ENCODE measurements at regions not wholly inside any gene's neighbourhood (a gene's known extent, or its start where the extent isn't known, plus 50 kb on each side); places are given as distances from the start of the nearest gene placed in this dataset.

DNA sequence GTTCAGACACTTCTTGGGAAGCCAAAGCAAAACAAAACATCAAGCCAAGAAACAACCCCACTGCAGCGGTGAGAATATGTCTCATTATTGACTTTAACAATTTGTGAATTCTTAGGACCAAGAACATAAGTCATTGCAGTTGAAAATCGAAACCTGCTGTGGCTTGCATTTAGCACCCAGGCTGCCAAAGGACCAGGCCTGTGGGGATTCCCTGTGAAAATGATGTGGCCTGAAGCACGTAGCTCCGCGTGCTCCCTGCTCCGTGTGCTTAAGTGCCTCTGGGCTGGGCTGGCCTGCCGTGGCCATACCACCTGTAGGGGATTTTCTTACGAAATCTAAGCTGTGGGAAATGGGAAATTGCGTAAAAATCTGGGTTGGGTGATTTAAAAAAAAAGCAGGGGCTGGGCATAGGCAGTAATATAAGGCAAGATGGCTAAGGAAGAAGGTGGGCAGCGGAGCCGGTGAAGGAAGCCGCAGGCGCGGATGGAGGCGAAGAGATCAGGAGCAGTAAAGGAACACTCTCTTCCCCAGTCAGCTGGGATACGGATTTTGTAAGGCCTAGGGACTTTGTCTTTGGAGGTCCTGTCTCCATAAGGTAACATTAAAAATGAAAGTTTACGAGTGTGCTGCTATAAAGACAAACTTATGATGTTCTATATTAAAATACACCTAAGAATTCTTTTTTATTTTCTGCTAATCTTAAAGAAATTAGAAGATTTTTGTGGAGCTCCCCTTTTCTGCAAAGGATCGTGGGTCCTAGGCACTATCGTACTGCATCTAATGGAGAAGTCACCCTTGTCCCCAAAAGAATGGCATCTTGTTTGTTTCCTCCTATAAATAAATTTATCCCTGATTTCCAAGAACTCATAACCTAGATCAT is 189.6 kb upstream of the SEMA6A start (continued):
- TF ChIP-seq, protein P1, sequence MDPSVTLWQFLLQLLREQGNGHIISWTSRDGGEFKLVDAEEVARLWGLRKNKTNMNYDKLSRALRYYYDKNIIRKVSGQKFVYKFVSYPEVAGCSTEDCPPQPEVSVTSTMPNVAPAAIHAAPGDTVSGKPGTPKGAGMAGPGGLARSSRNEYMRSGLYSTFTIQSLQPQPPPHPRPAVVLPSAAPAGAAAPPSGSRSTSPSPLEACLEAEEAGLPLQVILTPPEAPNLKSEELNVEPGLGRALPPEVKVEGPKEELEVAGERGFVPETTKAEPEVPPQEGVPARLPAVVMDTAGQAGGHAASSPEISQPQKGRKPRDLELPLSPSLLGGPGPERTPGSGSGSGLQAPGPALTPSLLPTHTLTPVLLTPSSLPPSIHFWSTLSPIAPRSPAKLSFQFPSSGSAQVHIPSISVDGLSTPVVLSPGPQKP (IDR thresholded peaks at IDR 0.05; ENCODE audit: low read depth, low read length): no peak
- TF ChIP-seq SMAD1 (IDR thresholded peaks at IDR 0.05; ENCODE audit: low read depth, partially characterized antibody) (peak; percentile 96), MXI1 (IDR thresholded peaks at IDR 0.05; ENCODE audit: low read depth, low read length) (peak; percentile 90), CHD4 (IDR thresholded peaks at IDR 0.05) (no peak), YBX1 (IDR thresholded peaks at IDR 0.05) (no peak), TCF12 (IDR thresholded peaks at IDR 0.05; ENCODE audit: low read depth, low read length) (peak; percentile 89), SP1 (IDR thresholded peaks at IDR 0.05; ENCODE audit: low read depth, low read length) (peak; percentile 44), IRF4 (IDR thresholded peaks at IDR 0.05; ENCODE audit: low read depth, low read length) (peak; percentile 83), SUPT20H (IDR thresholded peaks at IDR 0.05; ENCODE audit: borderline replicate concordance, control insufficient read depth, low read depth, low read length) (no peak), ATF7 (IDR thresholded peaks at IDR 0.05; ENCODE audit: low read depth) (peak; percentile 94), ZNF24 (IDR thresholded peaks at IDR 0.05) (peak; percentile 10; the same call in 1 of the 2 replicates), SUZ12 (IDR thresholded peaks at IDR 0.05; ENCODE audit: unreplicated experiment) (no peak), TARDBP (IDR thresholded peaks at IDR 0.05; ENCODE audit: borderline replicate concordance) (peak; percentile 71; the same call in 1 of the 2 replicates), KDM1A (IDR thresholded peaks at IDR 0.05; ENCODE audit: borderline replicate concordance) (no peak), HSF1 (IDR thresholded peaks at IDR 0.05; ENCODE audit: low read depth, low read length) (0 out of 2 replicates have a peak, but pooled peaks have one; percentile 30), NFIC (IDR thresholded peaks at IDR 0.05; ENCODE audit: low read depth, low read length) (peak; percentile 78), NFYB (IDR thresholded peaks at IDR 0.05; ENCODE audit: insufficient read depth, low read depth, low read length) (no peak), NRF1 (conservative IDR thresholded peaks at IDR 0.05; ENCODE audit: low read depth, low read length) (no peak), PAX5 (IDR thresholded peaks at IDR 0.05; ENCODE audit: borderline replicate concordance, low read depth, low read length) (peak; percentile 72), HDAC6 (IDR thresholded peaks at IDR 0.05; ENCODE audit: unreplicated experiment) (no peak), TCF3 (IDR thresholded peaks at IDR 0.05; ENCODE audit: borderline replicate concordance, insufficient read depth, low read depth, low read length) (peak; percentile 52; the same call in 1 of the 2 replicates), ZNF384 (IDR thresholded peaks at IDR 0.05; ENCODE audit: borderline replicate concordance, low read depth, low read length) (peak; percentile 96), FOXM1 (IDR thresholded peaks at IDR 0.05; ENCODE audit: low read depth, low read length) (peak; percentile 86; the same call in 1 of the 2 replicates), EED (IDR thresholded peaks at IDR 0.05; ENCODE audit: low read depth) (peak; percentile 91), HDGF (IDR thresholded peaks at IDR 0.05) (no peak)
- TF ChIP-seq, protein P2, sequence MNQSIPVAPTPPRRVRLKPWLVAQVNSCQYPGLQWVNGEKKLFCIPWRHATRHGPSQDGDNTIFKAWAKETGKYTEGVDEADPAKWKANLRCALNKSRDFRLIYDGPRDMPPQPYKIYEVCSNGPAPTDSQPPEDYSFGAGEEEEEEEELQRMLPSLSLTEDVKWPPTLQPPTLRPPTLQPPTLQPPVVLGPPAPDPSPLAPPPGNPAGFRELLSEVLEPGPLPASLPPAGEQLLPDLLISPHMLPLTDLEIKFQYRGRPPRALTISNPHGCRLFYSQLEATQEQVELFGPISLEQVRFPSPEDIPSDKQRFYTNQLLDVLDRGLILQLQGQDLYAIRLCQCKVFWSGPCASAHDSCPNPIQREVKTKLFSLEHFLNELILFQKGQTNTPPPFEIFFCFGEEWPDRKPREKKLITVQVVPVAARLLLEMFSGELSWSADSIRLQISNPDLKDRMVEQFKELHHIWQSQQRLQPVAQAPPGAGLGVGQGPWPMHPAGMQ (IDR thresholded peaks at IDR 0.05; ENCODE audit: borderline replicate concordance): no peak
- TF ChIP-seq, protein P3, sequence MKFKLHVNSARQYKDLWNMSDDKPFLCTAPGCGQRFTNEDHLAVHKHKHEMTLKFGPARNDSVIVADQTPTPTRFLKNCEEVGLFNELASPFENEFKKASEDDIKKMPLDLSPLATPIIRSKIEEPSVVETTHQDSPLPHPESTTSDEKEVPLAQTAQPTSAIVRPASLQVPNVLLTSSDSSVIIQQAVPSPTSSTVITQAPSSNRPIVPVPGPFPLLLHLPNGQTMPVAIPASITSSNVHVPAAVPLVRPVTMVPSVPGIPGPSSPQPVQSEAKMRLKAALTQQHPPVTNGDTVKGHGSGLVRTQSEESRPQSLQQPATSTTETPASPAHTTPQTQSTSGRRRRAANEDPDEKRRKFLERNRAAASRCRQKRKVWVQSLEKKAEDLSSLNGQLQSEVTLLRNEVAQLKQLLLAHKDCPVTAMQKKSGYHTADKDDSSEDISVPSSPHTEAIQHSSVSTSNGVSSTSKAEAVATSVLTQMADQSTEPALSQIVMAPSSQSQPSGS (IDR thresholded peaks at IDR 0.05; ENCODE audit: low read length): peak; percentile 83; the same call in 1 of the 2 replicates

All from GM12878 (cell line).